Upper lobe of left lung (tissue), 4 donors: ENCODE measurements at regions not wholly inside any gene's neighbourhood (a gene's known extent, or its start where the extent isn't known, plus 50 kb on each side); places are given as distances from the start of the nearest gene placed in this dataset.

Experiments used
- CTCF ChIP-seq, 6 experiments: fragments of 450-650 bp in 4 of 6; fragments of 200-600 bp in 2 of 6; sonication (generic) in 2 of 6; IDR thresholded peaks; one replicate each; pipeline ENCODE4 v1.5.1; 2016 to 2019; ENCODE audit warnings: antibody characterized with exemption in 6 of 6
- POLR2A ChIP-seq, 4 donors: fragments of 450-650 bp; IDR thresholded peaks; one replicate each; pipeline ENCODE4 v1.5.1; 2016 to 2017; ENCODE audit warnings: antibody characterized with exemption in 4 of 4, mild to moderate bottlenecking in 2 of 4
- POLR2AphosphoS5 ChIP-seq, 2 donors: sonication (generic); formaldehyde crosslinking; IDR thresholded peaks; one replicate each; pipeline ENCODE4 v1.5.1; 2017; ENCODE audit warnings: antibody characterized with exemption in 2 of 2

GRCh38 chrX:42540146-42540545 lies 237.8 kb downstream of the PPP1R2C start:
- no peak for TF ChIP-seq CTCF (IDR thresholded peaks at IDR 0.05)
- no peak for TF ChIP-seq POLR2A (IDR thresholded peaks at IDR 0.05)
- TF ChIP-seq POLR2AphosphoS5 (IDR thresholded peaks at IDR 0.05): no peak
